Mesendoderm (in vitro differentiated cells): ENCODE measurements at regions not wholly inside any gene's neighbourhood (a gene's known extent, or its start where the extent isn't known, plus 50 kb on each side); places are given as distances from the start of the nearest gene placed in this dataset.
A peak's percentile ranks its signal among the peaks of the same experiment; 100 is the strongest.
"Not testable (repeated sequence)": the region's sequence is repeated elsewhere in the genome, so short reads cannot be mapped to it uniquely, and the experiment has no call there.

Experiments used
- DNase-seq: peaks from one replicate; pipeline ENCODE4 v3.0.0; 2013
- H2AK5ac ChIP-seq: 2 replicates; pipeline ENCODE4 v1.6.1; 2013; ENCODE audit warnings: low read length, inconsistent platforms
- H2BK120ac ChIP-seq: 2 replicates; pipeline ENCODE4 v1.6.1; 2013; ENCODE audit warnings: low read depth, mild to moderate bottlenecking, low read length, moderate library complexity, mixed read lengths
- H2BK15ac ChIP-seq: replicated peaks from 2 replicates; pipeline ENCODE4 v1.6.1; 2013; ENCODE audit warnings: low read depth, mild to moderate bottlenecking, moderate library complexity
- H2BK5ac ChIP-seq: 2 replicates; pipeline ENCODE4 v1.6.1; 2013; ENCODE audit warnings: low read length, inconsistent platforms
- H3K18ac ChIP-seq: 2 replicates; pipeline ENCODE4 v1.6.1; 2013; ENCODE audit warnings: mild to moderate bottlenecking, low read length, mixed read lengths
- H3K23ac ChIP-seq: one replicate; pipeline ENCODE4 v1.6.1; 2013; ENCODE audit warnings: low read length
- H3K27ac ChIP-seq: 2 replicates; pipeline ENCODE4 v1.5.1; 2013; ENCODE audit warnings: low read depth, mild to moderate bottlenecking, inconsistent platforms, low read length, moderate library complexity
- H3K27me3 ChIP-seq: 2 replicates; pipeline ENCODE4 v1.6.1; 2013; ENCODE audit warnings: low read length, control low read depth, mild to moderate bottlenecking, inconsistent platforms; ENCODE audit not compliant: insufficient read depth, poor library complexity
- H3K36me3 ChIP-seq: 2 replicates; pipeline ENCODE4 v1.6.1; 2013; ENCODE audit warnings: low read length, inconsistent platforms; ENCODE audit not compliant: control insufficient read depth, insufficient read depth
- H3K4ac ChIP-seq: one replicate; pipeline ENCODE4 v1.6.1; 2013; ENCODE audit warnings: low read depth, mild to moderate bottlenecking, low read length, moderate library complexity
- H3K4me1 ChIP-seq: 2 replicates; pipeline ENCODE4 v1.6.1; 2013; ENCODE audit warnings: low read depth, low read length, inconsistent platforms; ENCODE audit not compliant: control insufficient read depth
- H3K4me2 ChIP-seq: 2 replicates; pipeline ENCODE4 v1.6.1; 2013; ENCODE audit warnings: low read length
- H3K4me3 ChIP-seq: 2 replicates; pipeline ENCODE4 v1.5.1; 2013; ENCODE audit warnings: mild to moderate bottlenecking, low read length
- H3K56ac ChIP-seq: one replicate; pipeline ENCODE4 v1.6.1; 2013; ENCODE audit warnings: low read length
- H3K79me1 ChIP-seq: 2 replicates; pipeline ENCODE4 v1.6.1; 2013; ENCODE audit warnings: low read length, inconsistent platforms
- H3K79me2 ChIP-seq: 2 replicates; pipeline ENCODE4 v1.6.1; 2013; ENCODE audit warnings: mild to moderate bottlenecking, low read length; ENCODE audit not compliant: control insufficient read depth, insufficient read depth
- H3K9ac ChIP-seq: 2 replicates; pipeline ENCODE4 v1.6.1; 2013; ENCODE audit warnings: low read length, inconsistent platforms
- H4K5ac ChIP-seq: one replicate; pipeline ENCODE4 v1.6.1; 2013; ENCODE audit warnings: low read length
- H4K8ac ChIP-seq: one replicate; pipeline ENCODE4 v1.6.1; 2013; ENCODE audit warnings: low read depth, mild to moderate bottlenecking, control low read depth, low read length, moderate library complexity
- WGBS: extraction: QIAGEN DNeasy Blood & Tissue Kit; methylation state at CpG from one replicate; pipeline ENCODE4 v1.1.7; 2013; ENCODE audit warnings: low lambda C conversion rate, missing lambda C conversion rate; ENCODE audit not compliant: insufficient coverage; ENCODE audit errors: extremely low coverage; 5-methylcytosine and 5-hydroxymethylcytosine counted together

GRCh38 chrY:3123482-3123881 lies 188.3 kb downstream of the ZFY start:
- not testable (repeated sequence) for H3K4ac ChIP-seq, H3K4me3 ChIP-seq, H3K56ac ChIP-seq, H3K9ac ChIP-seq, H2BK5ac ChIP-seq, H3K79me2 ChIP-seq, H2BK15ac ChIP-seq, H3K4me2 ChIP-seq, H3K36me3 ChIP-seq, H3K18ac ChIP-seq, H3K27ac ChIP-seq, H4K8ac ChIP-seq, H4K5ac ChIP-seq, H2AK5ac ChIP-seq, H3K79me1 ChIP-seq, H3K23ac ChIP-seq, H3K27me3 ChIP-seq, H2BK120ac ChIP-seq, H3K4me1 ChIP-seq
- DNase-seq, result peak; percentile 13
- no CpG with 5 or more reads among the region's 3 CpGs for WGBS

DNA sequence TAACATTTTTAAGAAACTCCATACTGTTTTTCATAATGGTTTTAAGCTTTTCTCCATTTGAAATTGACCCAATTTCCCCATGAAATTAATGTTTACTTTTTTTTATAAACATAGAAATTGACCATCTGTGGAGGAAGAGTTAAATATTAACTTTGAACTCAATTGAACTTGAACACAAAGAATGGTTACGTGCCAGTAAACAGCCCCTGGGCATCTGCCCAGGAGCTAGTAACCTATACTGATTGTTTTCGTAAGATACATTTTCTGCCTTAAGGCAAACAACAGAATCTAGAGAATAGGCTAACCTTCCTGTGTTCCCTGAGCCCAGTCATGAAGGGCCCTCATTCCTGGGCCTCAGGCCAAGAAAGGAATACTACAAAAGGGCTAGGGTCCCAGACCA lies 235.9 kb downstream of the ZFY start:
- H2BK5ac ChIP-seq, H3K56ac ChIP-seq, H2BK15ac ChIP-seq, H2BK120ac ChIP-seq, H3K27me3 ChIP-seq, H4K8ac ChIP-seq, H3K18ac ChIP-seq, H3K79me1 ChIP-seq, H4K5ac ChIP-seq, H3K4me3 ChIP-seq, H3K23ac ChIP-seq, H3K4me1 ChIP-seq, H2AK5ac ChIP-seq, H3K4me2 ChIP-seq, H3K4ac ChIP-seq, H3K36me3 ChIP-seq, H3K27ac ChIP-seq, H3K79me2 ChIP-seq, H3K9ac ChIP-seq, DNase-seq: not testable (repeated sequence)
- WGBS, result no CpG with 5 or more reads among the region's 2 CpGs

DNA sequence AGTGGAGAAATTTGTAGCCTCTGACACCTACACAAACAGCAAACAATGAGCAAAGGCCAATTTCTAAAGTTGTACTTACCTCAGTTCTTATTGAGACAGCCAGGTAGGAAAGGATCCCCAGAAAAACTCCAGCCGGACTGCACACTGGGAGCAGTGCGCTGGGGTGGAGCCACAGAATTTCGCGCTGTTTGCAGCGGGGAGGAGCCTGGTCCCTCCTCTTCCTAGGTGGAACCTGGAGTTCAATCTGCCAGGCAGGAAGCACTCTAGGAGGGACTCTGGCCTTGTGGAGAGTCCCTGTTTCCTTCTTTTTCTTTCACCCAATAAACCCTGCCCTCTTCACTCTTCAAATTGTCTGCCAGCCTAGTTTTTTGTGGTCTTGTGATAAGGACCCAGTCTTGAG lies 259.9 kb downstream of the ZFY start:
- no CpG with 5 or more reads among the region's 5 CpGs for WGBS
- H3K56ac ChIP-seq, H2BK15ac ChIP-seq, H3K4me3 ChIP-seq, H2BK120ac ChIP-seq, H3K4me1 ChIP-seq, H3K27ac ChIP-seq, H2AK5ac ChIP-seq, H4K5ac ChIP-seq, H3K79me2 ChIP-seq, H3K27me3 ChIP-seq, H2BK5ac ChIP-seq, H3K79me1 ChIP-seq, H3K18ac ChIP-seq, H3K4ac ChIP-seq, H4K8ac ChIP-seq, H3K4me2 ChIP-seq, H3K23ac ChIP-seq, H3K36me3 ChIP-seq, H3K9ac ChIP-seq: not testable (repeated sequence)
- peak; percentile 6 for DNase-seq

- H2BK120ac ChIP-seq, H4K5ac ChIP-seq, H3K4me2 ChIP-seq, H4K8ac ChIP-seq, H2BK5ac ChIP-seq, H3K23ac ChIP-seq, H3K4me3 ChIP-seq, H3K4ac ChIP-seq, H3K27me3 ChIP-seq, H3K79me1 ChIP-seq, H3K18ac ChIP-seq, H3K27ac ChIP-seq, H3K4me1 ChIP-seq, H3K79me2 ChIP-seq, H2AK5ac ChIP-seq, H3K56ac ChIP-seq, H3K9ac ChIP-seq, H3K36me3 ChIP-seq, H2BK15ac ChIP-seq: not testable (repeated sequence)
- no CpG with 5 or more reads among the region's 3 CpGs for WGBS
- peak; percentile 50 for DNase-seq
These were observed 267.1 kb downstream of the ZFY start for GRCh38 chrY:3202287-3202686.

DNA sequence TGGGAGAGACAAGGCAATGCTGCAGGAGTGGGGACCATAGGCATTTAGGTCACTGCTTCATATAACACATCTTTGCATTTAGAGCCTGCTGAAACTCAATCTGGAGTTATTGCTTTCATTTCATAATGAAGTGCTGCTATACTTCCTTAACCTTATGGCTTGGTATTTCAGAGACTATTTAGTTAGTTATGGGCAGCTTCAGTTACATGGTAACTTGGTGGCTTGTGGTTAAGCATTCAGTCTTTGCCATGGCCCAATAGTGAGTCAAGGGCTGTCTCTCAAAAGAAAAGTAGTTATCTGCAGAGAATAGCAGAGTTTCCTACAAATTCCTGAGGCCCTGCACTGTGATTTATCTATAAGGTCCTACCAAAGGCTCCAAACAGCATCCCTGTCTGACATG lies 271.6 kb downstream of the ZFY start:
- not testable (repeated sequence) for H3K79me2 ChIP-seq, H4K8ac ChIP-seq, H3K23ac ChIP-seq, H3K27ac ChIP-seq, H4K5ac ChIP-seq, H3K9ac ChIP-seq, H3K4me1 ChIP-seq, H2BK15ac ChIP-seq, H3K27me3 ChIP-seq, H2BK5ac ChIP-seq, H3K79me1 ChIP-seq, DNase-seq, H3K4me3 ChIP-seq, H2AK5ac ChIP-seq, H2BK120ac ChIP-seq, H3K18ac ChIP-seq, H3K4me2 ChIP-seq, H3K56ac ChIP-seq, H3K4ac ChIP-seq, H3K36me3 ChIP-seq

GRCh38 chrY:3213183-3213582 lies 278.0 kb downstream of the ZFY start:
- not testable (repeated sequence) for H3K27ac ChIP-seq, H3K9ac ChIP-seq, H2BK5ac ChIP-seq, H2BK15ac ChIP-seq, H3K27me3 ChIP-seq, H3K56ac ChIP-seq, H4K8ac ChIP-seq, H3K4me3 ChIP-seq, H3K4me2 ChIP-seq, H2BK120ac ChIP-seq, H3K18ac ChIP-seq, H3K36me3 ChIP-seq, H2AK5ac ChIP-seq, H4K5ac ChIP-seq, H3K23ac ChIP-seq, H3K79me2 ChIP-seq, H3K79me1 ChIP-seq, H3K4me1 ChIP-seq, DNase-seq, H3K4ac ChIP-seq
- WGBS, result no CpG with 5 or more reads among the region's 1 CpG
